GM21619 (cell line): ENCODE measurements at regions not wholly inside any gene's neighbourhood (a gene's known extent, or its start where the extent isn't known, plus 50 kb on each side); places are given as distances from the start of the nearest gene placed in this dataset.

ENCODE experiments used
- ATAC-seq: cut with Tn5 transposase; IDR thresholded peaks from one replicate; pipeline ENCODE4 v1.9.1; 2021; ENCODE audit not compliant: unreplicated experiment

- ATAC-seq, result no peak
Observed at GRCh38 chr2:19725392-19725791, 176.4 kb downstream of the TTC32 start.

- no peak for ATAC-seq
Observed at GRCh38 chr2:19723021-19723420, 178.8 kb downstream of the TTC32 start.

GRCh38 chr2:19722531-19722971, 179.2 kb downstream of the TTC32 start:
- no peak for ATAC-seq

- no peak for ATAC-seq
Observed at GRCh38 chr2:19720306-19720705, 181.5 kb downstream of the TTC32 start.

GRCh38 chr2:19719540-19719939, 182.2 kb downstream of the TTC32 start:
- no peak for ATAC-seq

- no peak for ATAC-seq
Observed at GRCh38 chr2:19717446-19717845, 184.3 kb downstream of the TTC32 start.

- ATAC-seq, result no peak
Observed at GRCh38 chr2:19714926-19715325, 186.9 kb downstream of the TTC32 start.

- no peak for ATAC-seq
Observed at GRCh38 chr2:19712850-19713249, 188.9 kb downstream of the TTC32 start.

GRCh38 chr2:19711470-19712372, 190.1 kb downstream of the TTC32 start:
- ATAC-seq, result no peak

GRCh38 chr2:19710230-19710629, 191.6 kb downstream of the TTC32 start:
- no peak for ATAC-seq

GRCh38 chr2:19709553-19709952, 192.2 kb downstream of the TTC32 start:
- no peak for ATAC-seq

- ATAC-seq, result no peak
Observed at GRCh38 chr2:19708776-19709175, 193.0 kb downstream of the TTC32 start.

- ATAC-seq, result no peak
Observed at GRCh38 chr2:19706332-19706731, 195.5 kb downstream of the TTC32 start.

GRCh38 chr2:19702267-19702666, 199.5 kb downstream of the TTC32 start:
- ATAC-seq, result no peak

- ATAC-seq, result no peak
Observed at GRCh38 chr2:19700861-19701585, 200.8 kb downstream of the TTC32 start.

GRCh38 chr2:19697131-19697530, 204.7 kb downstream of the TTC32 start:
- ATAC-seq, result no peak

- no peak for ATAC-seq
Observed at GRCh38 chr2:19695706-19696105, 206.1 kb downstream of the TTC32 start.

GRCh38 chr2:19691892-19692291, 209.9 kb downstream of the TTC32 start:
- ATAC-seq, result no peak

- no peak for ATAC-seq
Observed at GRCh38 chr2:19690429-19690828, 211.4 kb downstream of the TTC32 start.

- no peak for ATAC-seq
Observed at GRCh38 chr2:19689646-19690168, 212.1 kb downstream of the TTC32 start.

GRCh38 chr2:19688059-19688458, 213.7 kb downstream of the TTC32 start:
- no peak for ATAC-seq
